Endodermal cell (in vitro differentiated cells): ENCODE measurements at regions not wholly inside any gene's neighbourhood (a gene's known extent, or its start where the extent isn't known, plus 50 kb on each side); places are given as distances from the start of the nearest gene placed in this dataset.
"Not testable (repeated sequence)": the region's sequence is repeated elsewhere in the genome, so short reads cannot be mapped to it uniquely, and the experiment has no call there.

Source experiments
- DNase-seq: peaks from one replicate; pipeline ENCODE4 v3.0.0-alpha.2; 2017
- H3K27ac ChIP-seq: 2 replicates; pipeline ENCODE4 v1.5.1; 2013; ENCODE audit warnings: mild to moderate bottlenecking, low read depth, low read length, moderate library complexity
- H3K27me3 ChIP-seq: 2 replicates; pipeline ENCODE4 v1.6.1; 2013; ENCODE audit warnings: mild to moderate bottlenecking, low read length, moderate library complexity; ENCODE audit not compliant: insufficient read depth, control insufficient read depth, poor library complexity, severe bottlenecking
- H3K36me3 ChIP-seq: 2 replicates; pipeline ENCODE4 v1.7.0; 2013; ENCODE audit warnings: mild to moderate bottlenecking, low read length, moderate library complexity; ENCODE audit not compliant: control insufficient read depth, insufficient read depth
- H3K4me1 ChIP-seq: one replicate; pipeline ENCODE4 v1.7.0; 2013; ENCODE audit warnings: low read length; ENCODE audit not compliant: control insufficient read depth, insufficient read depth
- H3K4me3 ChIP-seq: 2 replicates; pipeline ENCODE4 v1.5.1; 2013; ENCODE audit warnings: mild to moderate bottlenecking, low read length, moderate library complexity
- H3K9ac ChIP-seq: 2 replicates; pipeline ENCODE4 v1.6.1; 2013; ENCODE audit warnings: mild to moderate bottlenecking, low read length, moderate library complexity; ENCODE audit not compliant: poor library complexity, severe bottlenecking; ENCODE audit errors: extremely low read depth
- H3K9me3 ChIP-seq: 2 replicates; pipeline ENCODE4 v1.6.1; 2013; ENCODE audit warnings: mild to moderate bottlenecking, low read length, moderate library complexity; ENCODE audit not compliant: control insufficient read depth
- H3K27ac Mint-ChIP-seq: 2 replicates; pipeline ENCODE4 v1.8.0; 2020; ENCODE audit warnings: mixed read lengths
- H3K27me3 Mint-ChIP-seq: 2 replicates; pipeline ENCODE4 v1.8.0; 2021; ENCODE audit warnings: mild to moderate bottlenecking, mixed read lengths; ENCODE audit not compliant: insufficient read depth
- H3K36me3 Mint-ChIP-seq: 2 replicates; pipeline ENCODE4 v1.8.0; 2020; ENCODE audit warnings: low read depth, mixed read lengths
- H3K4me1 Mint-ChIP-seq: 2 replicates; pipeline ENCODE4 v1.8.0; 2020; ENCODE audit warnings: mixed read lengths
- H3K4me3 Mint-ChIP-seq: 2 replicates; pipeline ENCODE4 v1.8.0; 2020; ENCODE audit warnings: mild to moderate bottlenecking, moderate library complexity, mixed read lengths
- H3K9me3 Mint-ChIP-seq: 2 replicates; pipeline ENCODE4 v1.8.0; 2020; ENCODE audit warnings: mild to moderate bottlenecking, mixed read lengths
- WGBS, 2 experiments: methylation state at CpG; one replicate each; pipeline versions ENCODE4 v1.1.5 to v1.1.7; 2013; ENCODE audit warnings: missing lambda C conversion rate in 2 of 2, mixed read lengths in 1 of 2; ENCODE audit not compliant: insufficient coverage in 1 of 2, insufficient read length in 1 of 2; 5-methylcytosine and 5-hydroxymethylcytosine counted together
- TF ChIP-seq, protein P1 (sequence below): fragments of 200-600 bp; sonication (generic); conservative IDR thresholded peaks from 2 replicates; pipeline ENCODE4 v1.5.0; 2021; ENCODE audit warnings: antibody characterized with exemption, mild to moderate bottlenecking

GRCh38 chr2:18046558-18047212 is 168.2 kb downstream of the KCNS3 start:
- 73 to 93% methylated on average over 2 to 3 of the region's 3 CpGs for WGBS, 2 experiments
- H3K27me3 Mint-ChIP-seq = peaks cover 12% of the 10 kb centered on the region
- TF ChIP-seq, protein P1, sequence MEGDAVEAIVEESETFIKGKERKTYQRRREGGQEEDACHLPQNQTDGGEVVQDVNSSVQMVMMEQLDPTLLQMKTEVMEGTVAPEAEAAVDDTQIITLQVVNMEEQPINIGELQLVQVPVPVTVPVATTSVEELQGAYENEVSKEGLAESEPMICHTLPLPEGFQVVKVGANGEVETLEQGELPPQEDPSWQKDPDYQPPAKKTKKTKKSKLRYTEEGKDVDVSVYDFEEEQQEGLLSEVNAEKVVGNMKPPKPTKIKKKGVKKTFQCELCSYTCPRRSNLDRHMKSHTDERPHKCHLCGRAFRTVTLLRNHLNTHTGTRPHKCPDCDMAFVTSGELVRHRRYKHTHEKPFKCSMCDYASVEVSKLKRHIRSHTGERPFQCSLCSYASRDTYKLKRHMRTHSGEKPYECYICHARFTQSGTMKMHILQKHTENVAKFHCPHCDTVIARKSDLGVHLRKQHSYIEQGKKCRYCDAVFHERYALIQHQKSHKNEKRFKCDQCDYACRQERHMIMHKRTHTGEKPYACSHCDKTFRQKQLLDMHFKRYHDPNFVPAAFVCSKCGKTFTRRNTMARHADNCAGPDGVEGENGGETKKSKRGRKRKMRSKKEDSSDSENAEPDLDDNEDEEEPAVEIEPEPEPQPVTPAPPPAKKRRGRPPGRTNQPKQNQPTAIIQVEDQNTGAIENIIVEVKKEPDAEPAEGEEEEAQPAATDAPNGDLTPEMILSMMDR = no peak
- H3K9me3 ChIP-seq = peaks cover 10% of the 10 kb centered on the region
- H3K36me3 ChIP-seq = no peaks in the 10 kb centered on the region
- peaks cover 4% of the 10 kb centered on the region for H3K4me1 ChIP-seq
- H3K4me3 ChIP-seq = no peak overlapping the region
- peaks cover 20% of the 10 kb centered on the region for H3K9me3 Mint-ChIP-seq
- no peak overlapping the region for H3K27ac Mint-ChIP-seq
- no peak for DNase-seq
- no peak overlapping the region for H3K27ac ChIP-seq
- peaks cover 14% of the 10 kb centered on the region for H3K27me3 ChIP-seq
- peaks cover 16% of the 10 kb centered on the region for H3K4me1 Mint-ChIP-seq
- H3K9ac ChIP-seq = no peak overlapping the region
- H3K36me3 Mint-ChIP-seq = no peaks in the 10 kb centered on the region
- no peak overlapping the region for H3K4me3 Mint-ChIP-seq

DNA sequence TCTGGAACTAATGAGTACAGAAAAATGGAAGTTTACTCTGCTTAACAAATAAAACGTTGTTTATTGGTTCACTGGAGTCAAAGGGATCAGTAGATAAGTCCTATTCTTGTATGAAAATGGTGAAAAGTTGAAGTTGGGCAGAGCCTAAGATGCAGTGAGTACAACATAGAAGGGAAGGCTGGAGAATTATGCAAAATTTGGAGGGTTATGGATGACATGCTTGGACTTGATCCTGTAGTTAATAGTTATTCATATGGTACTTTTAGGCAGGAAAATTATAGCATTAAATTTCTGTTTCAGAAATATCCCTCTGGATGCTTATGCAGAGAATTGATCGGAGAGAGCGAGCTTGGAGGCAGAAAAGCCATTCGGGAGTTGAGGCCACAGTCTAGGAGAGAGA is 167.6 kb downstream of the KCNS3 start:
- no peak overlapping the region for H3K4me3 Mint-ChIP-seq
- Histone ChIP-seq H3K9ac (no peak overlapping the region), H3K4me1 (peaks cover 4% of the 10 kb centered on the region), H3K9me3 (peaks cover 10% of the 10 kb centered on the region), H3K27ac (no peak overlapping the region), H3K36me3 (no peaks in the 10 kb centered on the region), H3K27me3 (peaks cover 7% of the 10 kb centered on the region), H3K4me3 (no peak overlapping the region)
- WGBS, 2 experiments = 36 to 86% methylated on average over 1 to 4 of the region's 4 CpGs
- peaks cover 10% of the 10 kb centered on the region for H3K27me3 Mint-ChIP-seq
- TF ChIP-seq, protein P1 = no peak
- H3K4me1 Mint-ChIP-seq = peaks cover 16% of the 10 kb centered on the region
- no peak for DNase-seq
- no peak overlapping the region for H3K27ac Mint-ChIP-seq
- no peaks in the 10 kb centered on the region for H3K36me3 Mint-ChIP-seq
- H3K9me3 Mint-ChIP-seq = peaks cover 20% of the 10 kb centered on the region

GRCh38 chr2:18045230-18045629 is 166.8 kb downstream of the KCNS3 start:
- DNase-seq = no peak
- no peak overlapping the region for H3K27ac Mint-ChIP-seq
- Histone ChIP-seq H3K36me3 (no peaks in the 10 kb centered on the region), H3K27me3 (peaks cover 3% of the 10 kb centered on the region), H3K9ac (no peak overlapping the region), H3K4me1 (peaks cover 4% of the 10 kb centered on the region), H3K27ac (no peak overlapping the region), H3K9me3 (peaks cover 10% of the 10 kb centered on the region), H3K4me3 (no peak overlapping the region)
- H3K4me1 Mint-ChIP-seq = peaks cover 14% of the 10 kb centered on the region
- peaks cover 10% of the 10 kb centered on the region for H3K27me3 Mint-ChIP-seq
- TF ChIP-seq, protein P1 = no peak
- H3K4me3 Mint-ChIP-seq = no peak overlapping the region
- WGBS, 2 experiments = 88 to 93% methylated on average over 1 of the region's 1 CpG
- peaks cover 20% of the 10 kb centered on the region for H3K9me3 Mint-ChIP-seq
- no peaks in the 10 kb centered on the region for H3K36me3 Mint-ChIP-seq

GRCh38 chr2:18017381-18017780 is 138.9 kb downstream of the KCNS3 start:
- H3K4me1 Mint-ChIP-seq = not testable (repeated sequence)
- WGBS, 2 experiments = 71% methylated on average over 4 to 14 of the region's 16 CpGs

More at GRCh38 chr2:18017381-18017780, 138.9 kb downstream of the KCNS3 start:
- H3K36me3 ChIP-seq, H3K27ac ChIP-seq, H3K4me3 ChIP-seq, H3K4me3 Mint-ChIP-seq, DNase-seq, H3K27ac Mint-ChIP-seq, H3K9ac ChIP-seq, H3K27me3 Mint-ChIP-seq, H3K27me3 ChIP-seq, H3K4me1 ChIP-seq, H3K36me3 Mint-ChIP-seq: not testable (repeated sequence)
- peaks cover 26% of the 10 kb centered on the region for H3K9me3 ChIP-seq
- peaks cover 46% of the 10 kb centered on the region for H3K9me3 Mint-ChIP-seq
